Glutamatergic neuron (in vitro differentiated cells): ENCODE measurements at regions not wholly inside any gene's neighbourhood (a gene's known extent, or its start where the extent isn't known, plus 50 kb on each side); places are given as distances from the start of the nearest gene placed in this dataset.

Source experiments
- DNase-seq: peaks from one replicate; pipeline ENCODE4 v3.0.0; 2022
- H3K27ac Mint-ChIP-seq: one replicate; pipeline ENCODE4 v1.8.0; 2020; ENCODE audit warnings: mild to moderate bottlenecking, mixed read lengths, inconsistent platforms; ENCODE audit not compliant: unreplicated experiment
- H3K27me3 Mint-ChIP-seq: one replicate; pipeline ENCODE4 v1.8.0; 2020; ENCODE audit warnings: mild to moderate bottlenecking, moderate library complexity, mixed read lengths, inconsistent platforms; ENCODE audit not compliant: unreplicated experiment
- H3K36me3 Mint-ChIP-seq: one replicate; pipeline ENCODE4 v1.8.0; 2020; ENCODE audit warnings: mild to moderate bottlenecking, mixed read lengths, inconsistent platforms; ENCODE audit not compliant: unreplicated experiment
- H3K4me1 Mint-ChIP-seq: one replicate; pipeline ENCODE4 v1.8.0; 2020; ENCODE audit warnings: mild to moderate bottlenecking, low read depth, mixed read lengths, inconsistent platforms; ENCODE audit not compliant: unreplicated experiment
- H3K4me3 Mint-ChIP-seq: one replicate; pipeline ENCODE4 v1.8.0; 2020; ENCODE audit warnings: mild to moderate bottlenecking, mixed read lengths, inconsistent platforms; ENCODE audit not compliant: unreplicated experiment
- H3K9me3 Mint-ChIP-seq: one replicate; pipeline ENCODE4 v1.8.0; 2020; ENCODE audit warnings: mild to moderate bottlenecking, moderate library complexity, mixed read lengths, inconsistent platforms; ENCODE audit not compliant: unreplicated experiment
- CTCF ChIP-seq: fragments of 200-600 bp; sonication (generic); IDR thresholded peaks from one replicate; pipeline ENCODE4 v1.5.0; 2021; ENCODE audit not compliant: partially characterized antibody, unreplicated experiment

DNA sequence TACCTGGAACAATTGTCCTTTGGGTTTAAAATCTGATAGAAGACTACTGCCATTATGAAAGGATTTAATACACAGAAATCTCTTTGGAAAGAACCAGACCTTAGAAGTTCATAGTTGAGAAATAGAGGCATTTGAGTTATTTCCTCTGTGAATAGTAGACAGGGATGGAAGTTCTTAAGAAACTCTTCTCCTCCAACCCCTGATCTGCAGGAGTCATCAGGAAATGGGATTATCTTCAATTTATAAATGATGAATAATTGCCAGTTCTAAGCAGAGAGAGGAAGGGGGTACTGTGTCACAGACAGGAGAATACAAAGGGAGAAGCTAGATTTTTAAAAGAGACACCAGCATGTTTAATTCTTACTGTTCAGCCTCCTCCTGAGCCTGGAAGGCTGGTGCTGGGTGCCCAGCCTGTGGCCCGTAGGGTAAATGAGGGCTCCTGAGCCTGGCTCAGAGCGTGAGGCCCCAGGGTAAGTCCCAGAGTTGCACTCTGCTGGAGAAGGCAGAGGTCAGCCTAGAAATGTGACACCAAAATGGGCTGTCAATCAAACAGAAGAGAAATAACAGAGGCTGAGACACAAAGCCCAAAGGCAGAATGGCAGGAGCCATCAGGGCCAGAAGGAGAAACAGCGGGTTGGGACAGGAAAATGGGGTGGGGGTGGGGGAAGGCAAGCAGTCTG is 58.2 kb upstream of the PKDCC start:
- Mint-ChIP-seq H3K27ac (peak overlapping the region; percentile 98), H3K36me3 (no peaks in the 10 kb centered on the region), H3K4me1 (peaks cover 49% of the 10 kb centered on the region), H3K27me3 (peaks cover 33% of the 10 kb centered on the region), H3K9me3 (peaks cover 38% of the 10 kb centered on the region), H3K4me3 (peak overlapping the region; percentile 76)
- peak; percentile 43 for DNase-seq
- TF ChIP-seq CTCF, result no peak

- H3K9me3 Mint-ChIP-seq, result peaks cover 40% of the 10 kb centered on the region
- peak overlapping the region; percentile 56 for H3K4me3 Mint-ChIP-seq
- peaks cover 49% of the 10 kb centered on the region for H3K4me1 Mint-ChIP-seq
- no peak for TF ChIP-seq CTCF
- peak overlapping the region; percentile 98 for H3K27ac Mint-ChIP-seq
- H3K36me3 Mint-ChIP-seq, result no peaks in the 10 kb centered on the region
- H3K27me3 Mint-ChIP-seq, result peaks cover 33% of the 10 kb centered on the region
- DNase-seq, result no peak
These were observed 57.6 kb upstream of the PKDCC start for GRCh38 chr2:41990245-41990644.

- H3K36me3 Mint-ChIP-seq, result no peaks in the 10 kb centered on the region
- no peak for DNase-seq
- peak overlapping the region; percentile 56 for H3K4me3 Mint-ChIP-seq
- peaks cover 40% of the 10 kb centered on the region for H3K9me3 Mint-ChIP-seq
- peaks cover 33% of the 10 kb centered on the region for H3K27me3 Mint-ChIP-seq
- no peak for TF ChIP-seq CTCF
- peaks cover 49% of the 10 kb centered on the region for H3K4me1 Mint-ChIP-seq
- H3K27ac Mint-ChIP-seq, result peak overlapping the region; percentile 98
These were observed 57.1 kb upstream of the PKDCC start for GRCh38 chr2:41990688-41991087.

DNA sequence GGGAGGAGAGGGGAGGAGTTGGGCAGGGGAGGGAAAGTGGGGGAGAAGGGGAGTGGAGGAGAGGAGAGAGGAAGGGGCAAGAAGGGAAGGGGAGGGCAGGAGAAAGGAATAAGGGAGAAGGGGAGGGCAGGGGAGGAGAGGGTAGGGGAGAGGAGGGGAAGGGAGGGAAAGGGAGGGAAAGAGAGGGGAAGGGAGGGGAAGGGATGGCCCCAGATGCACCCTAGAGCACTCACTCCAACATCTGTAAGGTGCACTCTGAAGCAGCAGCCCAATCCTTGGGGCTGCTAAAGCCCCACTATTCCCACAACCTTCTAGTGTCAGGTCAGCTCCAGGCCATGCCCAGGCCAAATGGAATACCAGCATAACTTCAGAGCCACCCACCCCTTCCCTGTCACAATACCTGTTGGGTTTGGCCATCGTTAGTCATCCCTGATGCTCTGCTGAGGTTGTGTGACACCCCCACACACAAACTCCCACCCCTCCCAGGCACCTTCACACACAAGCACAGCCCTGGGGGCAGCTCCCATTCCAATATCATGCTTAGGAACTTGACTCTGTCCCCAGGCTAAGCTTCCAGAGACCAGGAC is 55.7 kb upstream of the PKDCC start:
- peaks cover 31% of the 10 kb centered on the region for H3K27me3 Mint-ChIP-seq
- no peak for DNase-seq
- H3K27ac Mint-ChIP-seq, result peak overlapping the region; percentile 75
- TF ChIP-seq CTCF, result no peak
- H3K36me3 Mint-ChIP-seq, result no peaks in the 10 kb centered on the region
- peaks cover 45% of the 10 kb centered on the region for H3K4me1 Mint-ChIP-seq
- peaks cover 42% of the 10 kb centered on the region for H3K9me3 Mint-ChIP-seq
- no peak overlapping the region for H3K4me3 Mint-ChIP-seq
